Renal cortex interstitium (tissue), 11 donors: ENCODE measurements at regions not wholly inside any gene's neighbourhood (a gene's known extent, or its start where the extent isn't known, plus 50 kb on each side); places are given as distances from the start of the nearest gene placed in this dataset.
"Not testable (repeated sequence)": the region's sequence is repeated elsewhere in the genome, so short reads cannot be mapped to it uniquely, and the experiment has no call there.

ENCODE experiments used
- DNase-seq, 11 donors: peaks; one replicate each; pipeline ENCODE4 v3.0.0-alpha.2; 2013; ENCODE audit warnings: low read depth in 9 of 11, low spot score in 4 of 11; ENCODE audit errors: extremely low read depth in 1 of 11

DNA sequence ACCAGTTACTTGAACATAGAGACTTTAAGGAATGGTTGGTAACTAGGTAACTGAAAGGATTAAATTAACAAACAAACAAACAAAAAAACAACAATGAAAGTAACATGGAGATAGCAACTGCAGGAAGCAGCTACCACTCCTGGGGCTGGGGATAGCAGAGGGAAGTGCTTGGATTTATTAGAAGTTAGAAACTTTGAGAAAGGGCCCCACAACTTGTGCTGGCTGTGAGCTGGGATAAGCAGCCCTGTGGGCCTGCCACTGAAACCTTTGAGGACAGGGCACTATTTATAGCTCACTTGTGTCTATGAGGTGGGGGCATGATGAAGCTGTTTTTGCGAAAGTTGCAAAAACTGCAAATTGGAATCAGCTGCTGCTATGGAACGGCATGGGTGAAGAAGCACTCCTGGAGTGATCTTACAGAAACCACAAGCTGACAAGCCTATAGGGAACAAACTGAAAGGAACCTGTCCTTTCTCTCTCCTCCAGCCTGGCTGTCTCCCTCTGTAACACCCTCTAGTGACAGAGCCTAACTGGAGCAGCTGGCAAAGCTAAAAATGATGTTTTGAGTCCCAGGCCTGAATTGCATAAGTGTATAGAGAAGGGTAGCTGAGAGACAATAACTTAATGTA is 91.4 kb upstream of the RANBP6 start:
- peak in 7 of 11 donors; percentile 9 to 26 (median 15) for DNase-seq

DNA sequence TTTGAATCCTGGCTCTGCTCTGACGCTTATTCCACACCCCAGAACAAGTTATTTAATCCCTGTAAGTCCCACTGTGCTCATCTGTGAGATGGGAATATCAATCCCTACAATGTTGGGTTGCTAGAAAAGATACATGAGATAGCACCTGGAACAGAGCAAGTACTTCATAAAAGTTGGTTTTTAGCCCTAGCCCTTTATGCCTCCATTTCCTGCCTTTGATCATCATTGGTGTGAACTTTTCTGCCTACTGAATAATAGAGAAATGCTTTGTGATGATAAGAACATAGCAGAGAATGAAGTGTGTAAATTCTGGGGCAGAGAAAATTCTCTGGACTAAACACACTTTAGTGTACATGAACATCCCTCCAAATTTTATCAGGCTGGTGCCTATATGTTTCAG is 90.3 kb upstream of the RANBP6 start:
- no peak for DNase-seq

DNA sequence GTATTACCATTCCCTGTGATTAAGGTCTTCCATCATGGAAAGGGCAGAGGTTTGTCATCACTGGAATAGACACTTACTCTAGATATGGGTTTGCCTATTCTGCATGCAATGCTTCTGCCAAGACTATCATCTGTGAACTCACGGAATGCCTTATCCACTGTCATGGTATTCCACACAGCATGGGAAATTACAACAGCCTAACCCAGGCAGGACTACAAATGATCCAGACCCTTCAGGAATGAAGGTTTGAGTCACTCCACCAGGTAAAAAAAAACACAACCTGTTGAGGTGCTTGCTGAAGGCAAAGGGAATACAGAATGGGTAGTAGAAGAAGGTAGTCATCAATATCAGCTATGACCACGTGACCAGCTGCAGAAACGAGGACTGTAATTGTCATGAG is 89.0 kb upstream of the RANBP6 start:
- not testable (repeated sequence) for DNase-seq

DNA sequence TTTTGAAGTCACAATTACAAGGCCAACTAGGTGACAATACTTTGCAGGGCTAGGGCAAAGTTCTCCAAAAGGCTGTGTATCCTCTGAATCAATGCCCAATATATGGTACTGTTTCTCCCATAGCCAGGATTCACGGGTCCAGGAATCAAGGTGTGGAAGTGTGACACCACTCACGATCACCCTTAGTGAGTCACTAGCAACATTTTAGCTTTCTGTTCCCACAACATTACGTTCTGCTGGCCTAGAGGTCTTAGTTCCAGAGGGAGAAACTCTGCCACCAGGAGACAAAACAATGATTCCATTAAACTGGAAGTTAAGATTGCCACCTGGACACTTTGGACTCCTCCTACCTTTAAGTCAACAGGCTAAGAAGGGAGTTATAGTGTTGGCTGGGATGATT is 88.5 kb upstream of the RANBP6 start:
- DNase-seq = not testable (repeated sequence)

DNA sequence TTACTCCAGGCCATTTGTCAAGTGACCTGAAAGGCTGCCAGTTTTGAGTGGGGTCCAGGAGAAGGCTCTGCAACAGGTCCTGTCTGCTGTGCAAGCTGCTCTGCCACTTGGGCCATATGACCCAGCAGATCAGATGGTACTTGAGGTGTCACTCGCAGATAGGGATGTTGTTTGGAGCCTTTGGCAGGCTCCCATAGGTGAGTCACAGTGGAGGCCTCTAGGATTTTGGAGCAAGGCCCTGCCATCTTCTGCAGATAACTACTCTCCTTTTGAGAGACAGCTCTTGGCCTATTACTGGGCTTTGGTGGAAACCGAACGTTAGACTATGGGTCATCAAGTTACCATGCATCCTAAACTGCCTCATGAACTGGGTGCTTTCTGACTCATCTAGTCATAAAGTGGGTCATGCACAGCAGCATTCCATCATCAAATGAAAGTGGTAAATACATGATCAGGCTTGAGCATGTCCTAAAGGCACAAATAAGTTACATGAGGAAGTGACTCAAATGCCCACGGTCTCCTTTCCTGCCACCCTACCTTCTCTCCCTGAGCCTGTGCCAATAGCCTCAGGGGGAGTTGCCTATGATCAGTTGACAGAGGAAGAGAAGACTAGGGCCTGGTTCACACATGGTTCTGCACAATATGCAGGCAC is 87.0 kb upstream of the RANBP6 start:
- DNase-seq = not testable (repeated sequence)

DNA sequence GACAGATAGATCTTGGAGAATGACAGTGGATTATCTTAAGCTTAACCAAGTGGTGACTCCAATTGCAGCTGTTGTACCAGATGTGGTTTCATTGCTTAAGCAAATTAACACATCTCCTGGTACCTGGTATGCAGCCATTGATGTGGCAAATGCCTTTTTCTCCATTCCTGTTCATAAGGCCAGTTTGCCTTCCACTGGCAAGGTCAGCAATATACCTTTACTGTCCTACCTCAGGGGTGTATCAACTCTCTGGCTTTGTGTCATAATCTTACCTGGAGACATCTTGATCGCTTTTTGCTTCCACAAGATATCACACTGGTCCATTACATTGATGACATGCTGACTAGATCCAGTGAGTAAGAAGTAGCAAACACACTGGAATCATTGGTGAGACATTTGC is 86.3 kb upstream of the RANBP6 start:
- not testable (repeated sequence) for DNase-seq

DNA sequence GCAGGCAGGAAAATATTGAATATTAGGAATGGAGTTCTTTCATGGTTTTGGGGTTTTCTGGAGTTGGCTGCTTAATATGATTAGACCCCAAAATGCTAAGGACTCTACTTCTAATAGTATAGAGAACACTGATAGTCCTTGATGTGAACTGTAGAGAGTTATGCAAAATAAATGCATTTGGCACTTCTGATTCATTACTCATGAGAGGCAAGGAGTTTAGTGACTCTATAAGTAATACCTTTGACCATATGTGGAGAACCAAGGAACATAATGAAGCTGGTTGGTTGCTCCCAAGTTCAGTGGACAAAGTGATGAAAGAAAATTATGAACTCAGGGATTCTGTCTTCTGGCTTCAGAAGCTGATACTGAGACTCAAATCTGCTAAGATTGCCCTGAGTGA is 83.9 kb upstream of the RANBP6 start:
- not testable (repeated sequence) for DNase-seq

DNA sequence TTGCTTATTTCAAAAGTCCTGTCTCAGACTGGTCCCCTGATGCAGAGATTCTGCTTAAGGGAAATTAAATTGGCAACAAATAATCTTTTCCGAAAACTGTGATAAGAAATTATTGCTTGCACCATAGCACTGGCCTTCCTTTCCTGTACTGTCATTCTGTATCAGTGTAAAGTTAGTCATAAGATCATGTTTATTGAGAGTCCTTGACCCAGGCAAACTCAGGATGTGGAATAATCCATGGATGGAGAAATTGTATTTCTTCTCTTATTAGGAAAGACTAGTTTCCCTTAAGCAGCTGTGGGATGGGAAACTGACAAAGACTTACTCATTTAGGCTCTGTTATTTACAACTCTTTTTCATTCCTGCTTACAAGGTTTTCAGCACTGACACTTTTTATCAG is 83.0 kb upstream of the RANBP6 start:
- DNase-seq = no peak

DNA sequence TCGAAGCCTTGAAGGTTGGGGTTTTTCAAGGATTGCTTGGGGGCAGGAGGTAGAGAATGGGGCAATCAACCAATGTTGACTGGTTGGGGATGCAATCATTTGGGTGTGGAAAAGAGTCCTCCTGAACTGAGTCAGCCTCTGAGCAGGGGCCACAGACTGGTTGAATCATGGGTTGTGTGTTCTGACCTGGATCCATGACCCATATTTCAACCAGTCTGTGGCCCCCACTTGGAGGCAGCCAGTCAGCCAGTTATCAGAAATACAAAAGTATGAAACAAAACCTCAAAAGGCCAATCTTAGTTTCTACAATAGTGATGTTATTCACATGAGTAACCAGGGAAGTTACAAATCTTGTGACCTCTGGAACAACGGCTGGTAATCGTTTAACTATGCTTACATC is 81.4 kb upstream of the RANBP6 start:
- no peak for DNase-seq

DNA sequence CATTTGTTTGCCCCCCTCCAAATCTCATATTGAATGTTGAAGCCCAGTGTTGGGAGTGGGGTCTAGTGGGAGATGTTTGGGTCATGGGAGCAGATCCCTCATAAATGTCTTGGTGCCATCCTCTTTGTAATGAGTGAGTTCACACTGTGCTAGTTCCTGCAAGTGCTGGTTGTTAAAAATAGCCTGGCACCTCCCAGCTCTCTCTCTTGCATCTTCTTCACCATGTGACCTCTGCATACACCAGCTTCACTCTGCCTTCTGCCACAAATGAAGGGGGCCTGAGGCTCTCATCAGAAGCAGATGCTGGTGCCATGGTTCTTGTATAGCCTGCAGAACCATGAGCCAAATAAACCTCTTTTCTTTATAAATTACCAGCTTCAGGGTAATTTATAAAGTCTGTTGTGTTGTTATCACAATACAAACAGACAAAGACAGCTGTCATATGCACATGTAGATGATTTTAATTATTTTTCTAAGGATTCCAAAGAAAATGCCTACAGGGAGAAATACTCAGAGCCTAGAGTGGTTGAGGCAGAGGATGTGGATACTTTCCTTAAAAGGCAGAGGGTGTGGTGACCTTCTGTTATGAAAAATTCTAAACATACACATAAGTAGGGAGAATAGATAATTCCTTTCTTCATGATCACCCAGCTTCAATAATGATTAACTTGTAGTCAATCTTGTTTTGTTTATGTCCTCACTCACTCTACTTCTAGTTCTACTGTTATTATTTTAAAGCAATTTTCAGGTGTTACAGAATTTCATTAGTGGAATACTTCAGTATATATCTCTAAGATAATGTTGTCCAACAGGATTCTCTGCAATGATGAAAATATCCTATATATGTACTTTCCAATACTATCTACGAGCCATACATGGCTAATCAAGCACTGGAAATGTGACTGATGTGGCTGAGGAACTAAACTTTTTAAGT is 75.1 kb upstream of the RANBP6 start:
- DNase-seq = no peak

DNA sequence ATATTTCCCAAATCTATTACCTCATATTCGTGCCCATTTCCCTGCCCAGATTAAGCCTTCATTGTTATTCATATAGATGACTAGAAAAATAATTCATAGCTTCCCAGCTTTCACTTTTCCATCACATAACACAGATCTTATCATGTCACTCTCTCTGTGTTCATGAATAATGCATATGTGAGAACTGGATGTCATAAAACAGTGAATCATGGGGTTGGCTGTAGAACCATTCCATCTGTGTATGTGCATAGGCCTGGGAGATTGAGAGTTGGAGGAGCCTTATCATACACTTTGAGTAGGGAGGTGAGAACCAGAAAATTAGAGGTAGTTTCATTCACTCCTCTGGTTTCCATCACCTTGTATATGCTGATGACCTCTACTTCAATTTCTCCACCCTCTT is 73.9 kb upstream of the RANBP6 start:
- no peak for DNase-seq

DNA sequence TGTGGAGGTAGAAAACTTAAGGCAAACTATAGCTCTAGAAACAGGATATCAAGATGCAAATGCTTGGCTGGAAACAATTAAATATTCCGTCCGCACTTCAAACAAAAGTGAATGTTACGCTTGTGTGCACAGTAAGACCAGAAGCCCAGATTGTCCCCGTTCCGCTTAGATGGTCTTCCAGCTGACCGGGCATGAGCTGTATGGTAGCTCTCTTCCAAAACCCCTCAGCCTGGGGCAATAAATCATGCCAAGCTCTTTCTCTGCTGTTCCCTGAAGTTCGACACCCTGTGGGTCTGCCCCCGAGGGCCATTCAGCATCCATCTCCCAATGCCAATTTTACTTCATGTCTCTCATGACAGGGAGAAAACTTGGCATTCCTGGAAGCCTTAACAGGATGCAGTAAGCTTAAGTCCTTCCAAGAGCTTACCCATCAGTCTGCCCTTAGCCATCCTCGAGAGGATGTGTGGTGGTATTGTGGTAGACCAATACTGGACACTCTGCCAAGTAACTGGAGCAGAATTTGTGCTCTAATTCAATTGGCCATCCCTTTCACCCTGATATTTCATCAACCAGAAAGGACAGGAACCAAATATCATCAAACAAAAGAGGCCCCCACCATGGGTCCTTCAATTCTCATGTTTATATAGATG is 70.7 kb upstream of the RANBP6 start:
- DNase-seq = no peak

DNA sequence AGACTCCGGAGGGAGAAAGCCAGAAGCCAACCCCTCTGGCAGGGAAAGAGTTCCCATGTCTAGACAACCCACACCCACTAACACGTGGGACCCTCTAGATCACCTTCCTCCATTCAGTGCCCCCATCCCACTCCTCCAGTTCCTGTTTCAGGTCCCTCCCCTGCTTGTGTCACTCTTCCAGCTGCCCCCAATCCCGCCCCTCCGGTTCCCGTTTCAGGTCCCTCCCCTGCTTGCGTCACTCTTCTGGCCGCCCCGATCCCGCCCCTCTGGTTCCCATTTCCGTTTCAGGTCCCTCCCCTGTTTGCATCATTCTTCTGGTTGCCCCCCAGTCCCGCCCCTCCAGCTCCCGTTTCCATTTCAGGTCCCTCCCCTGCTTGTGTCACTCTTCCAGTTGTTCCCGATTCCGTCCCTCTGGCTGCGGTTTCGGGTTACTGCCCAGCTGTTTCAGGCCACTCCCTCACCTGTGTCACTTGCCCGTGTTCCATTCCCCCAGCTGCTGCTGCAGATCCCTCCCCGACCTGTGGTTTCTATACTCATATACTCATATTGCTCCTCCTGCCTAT is 64.8 kb upstream of the RANBP6 start:
- peak; percentile 82 to 95 (median 84) for DNase-seq

DNA sequence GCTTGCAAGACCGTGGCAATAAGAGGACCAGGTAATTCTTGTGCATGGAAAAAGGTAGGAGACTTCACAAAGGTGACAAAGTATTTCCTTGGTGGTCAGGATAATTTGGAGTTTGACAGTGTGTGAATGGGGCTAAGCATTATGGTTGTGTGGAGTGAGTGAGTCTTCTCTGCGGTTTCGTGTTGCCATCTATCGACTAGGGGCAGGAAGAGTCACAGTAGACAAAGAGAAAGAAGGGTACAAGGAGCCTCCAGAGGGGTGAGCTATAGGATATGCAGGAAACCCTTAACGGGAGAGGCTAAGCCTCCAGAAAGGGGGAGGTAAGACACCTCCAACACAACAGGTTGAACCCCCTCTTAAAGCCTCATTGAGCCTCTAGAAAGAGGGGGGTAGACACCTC is 64.0 kb upstream of the RANBP6 start:
- no peak for DNase-seq

DNA sequence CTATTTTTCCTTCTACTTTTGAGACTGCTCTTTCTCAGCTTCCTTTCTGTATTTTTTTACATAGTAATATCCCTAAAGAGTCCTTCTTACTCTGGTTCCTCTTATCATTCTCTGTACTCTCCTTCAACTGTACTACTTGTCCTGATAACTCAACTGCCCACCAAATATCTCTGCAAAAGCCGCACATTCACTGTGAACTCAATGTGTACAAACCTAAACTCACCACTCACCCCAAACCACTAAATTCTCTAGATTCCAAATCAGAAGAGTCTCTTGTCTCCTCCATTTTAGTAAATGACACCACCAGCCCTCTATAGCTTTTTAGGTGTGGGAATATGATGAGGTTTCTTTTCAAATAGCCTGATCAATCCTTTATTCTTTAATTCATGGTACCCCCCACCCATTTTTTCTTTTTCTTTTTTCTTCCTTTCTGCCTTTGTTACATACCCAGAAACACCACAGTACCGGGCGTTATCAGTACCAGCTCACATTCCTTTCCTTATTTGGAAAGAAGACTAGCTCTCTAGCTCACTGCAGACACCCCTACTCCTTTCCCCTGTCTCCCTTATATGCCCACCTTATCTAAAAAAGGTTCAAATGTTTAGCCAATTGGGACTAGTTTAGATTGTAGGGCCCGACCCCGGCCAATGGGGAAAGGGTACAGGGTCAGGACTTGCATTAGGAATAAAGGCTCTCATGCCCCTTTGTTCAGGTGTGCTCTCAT is 63.1 kb upstream of the RANBP6 start:
- no peak for DNase-seq

DNA sequence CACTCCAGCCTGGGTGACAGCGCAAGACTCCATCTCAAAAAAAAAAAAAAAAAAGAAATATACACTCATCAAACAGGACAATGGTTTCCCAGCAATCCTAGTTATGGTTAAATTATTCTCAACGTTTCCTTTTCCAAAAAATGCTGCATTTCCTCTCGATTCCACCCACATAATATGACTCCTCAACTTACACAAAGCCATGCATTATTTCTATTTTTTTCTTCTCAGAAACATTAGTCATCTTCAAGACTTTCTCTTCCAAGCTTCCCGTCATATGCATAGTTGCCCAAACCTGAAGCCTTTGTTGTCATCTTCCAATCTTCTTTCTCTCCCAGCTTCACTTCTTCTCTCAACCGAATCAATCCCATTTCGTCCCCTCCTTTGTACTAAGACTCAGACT is 61.4 kb upstream of the RANBP6 start:
- DNase-seq = no peak

DNA sequence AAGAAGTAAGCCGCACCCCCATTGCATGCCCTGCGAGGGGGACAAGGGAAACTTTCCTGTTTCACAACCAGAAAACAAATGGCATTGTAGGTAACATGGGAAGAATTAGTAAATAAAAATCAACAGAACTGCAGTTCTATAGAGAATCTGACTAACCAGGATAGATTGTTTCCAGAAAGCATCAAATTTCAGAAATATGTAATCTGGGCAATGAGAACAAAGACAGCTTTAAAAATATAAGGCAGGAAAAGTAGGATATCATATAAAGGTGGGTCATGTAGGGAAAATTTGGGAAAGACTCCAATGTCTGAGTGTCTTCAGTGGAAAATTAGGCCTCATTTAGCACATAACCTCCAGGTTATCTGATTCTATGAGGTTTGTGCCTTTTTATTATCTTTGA is 58.3 kb upstream of the RANBP6 start:
- DNase-seq = no peak

DNA sequence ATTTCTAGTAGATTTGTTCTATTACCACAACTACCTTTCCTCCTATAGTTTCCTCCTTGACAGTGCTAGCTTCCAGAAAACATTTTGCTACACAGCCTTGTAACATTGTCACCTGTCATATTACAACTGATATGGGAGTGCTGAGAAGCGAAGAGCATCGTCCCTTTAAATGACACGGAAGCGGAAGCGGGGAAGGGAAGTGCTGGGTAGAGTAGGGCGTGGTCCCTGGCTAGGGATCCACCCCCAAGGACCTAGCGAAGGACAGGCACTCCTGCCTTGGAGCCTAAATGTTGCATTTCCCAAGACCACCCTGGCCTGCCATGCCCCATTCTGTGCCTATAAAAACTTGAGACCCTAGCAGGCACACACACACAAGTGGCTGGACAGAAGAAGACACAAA is 57.4 kb upstream of the RANBP6 start:
- no peak for DNase-seq

DNA sequence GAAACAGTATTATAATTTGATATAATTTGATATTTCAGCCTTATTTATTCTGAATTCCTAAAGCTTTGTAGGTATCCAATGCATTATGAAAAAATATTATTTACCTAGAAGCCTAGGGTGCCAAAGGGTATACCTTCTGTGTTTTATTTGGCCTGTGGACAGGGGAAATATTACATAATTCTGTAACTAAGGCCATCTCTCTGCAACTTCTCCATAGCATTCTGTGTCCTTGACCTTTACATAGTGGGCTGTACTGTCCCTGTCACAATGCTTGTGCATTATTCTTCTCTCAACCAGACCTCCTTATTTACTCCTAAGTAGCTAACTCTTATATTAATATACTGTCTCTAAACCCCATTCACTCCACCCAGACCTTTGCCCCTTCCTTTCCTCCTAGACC is 57.0 kb upstream of the RANBP6 start:
- no peak for DNase-seq
